Natural killer cell (primary cell): ENCODE measurements at regions not wholly inside any gene's neighbourhood (a gene's known extent, or its start where the extent isn't known, plus 50 kb on each side); places are given as distances from the start of the nearest gene placed in this dataset.

Experiments used
- ATAC-seq, 3 donors: fragments of 150-1000 bp in 2 of 3; fragments of 200-7000 bp in 1 of 3; cut with Tn5 transposase; 1 replicate in 1 of 3; 2 replicates in 2 of 3; pipeline ENCODE4 v1.10.0; 2021; ENCODE audit warnings: mild to moderate bottlenecking in 2 of 3, moderate library complexity in 2 of 3
- DNase-seq, 2 donors: peaks; one replicate each; pipeline versions ENCODE4 v3.0.0 to v3.0.0-alpha.2; 2013 to 2021; ENCODE audit warnings: mixed read lengths in 1 of 2
- H3K27ac ChIP-seq: one replicate; pipeline ENCODE4 v1.5.1; 2013; ENCODE audit warnings: mild to moderate bottlenecking, low read length
- H3K27me3 ChIP-seq: one replicate; pipeline ENCODE4 v1.6.1; 2013; ENCODE audit warnings: low read length; ENCODE audit not compliant: control insufficient read depth, insufficient read depth
- H3K36me3 ChIP-seq: one replicate; pipeline ENCODE4 v1.6.1; 2013; ENCODE audit warnings: low read length; ENCODE audit not compliant: control insufficient read depth, insufficient read depth
- H3K4me1 ChIP-seq: one replicate; pipeline ENCODE4 v1.6.1; 2013; ENCODE audit warnings: low read length; ENCODE audit not compliant: control insufficient read depth, insufficient read depth
- H3K4me3 ChIP-seq: one replicate; pipeline ENCODE4 v1.5.1; 2013; ENCODE audit warnings: low read length
- H3K9me3 ChIP-seq: one replicate; pipeline ENCODE4 v1.6.1; 2013; ENCODE audit warnings: low read length; ENCODE audit not compliant: control insufficient read depth, insufficient read depth
- H3K27ac Mint-ChIP-seq, 2 donors: one replicate each; pipeline ENCODE4 v1.8.0; 2022; ENCODE audit warnings: mild to moderate bottlenecking in 2 of 2, mixed read lengths in 2 of 2, moderate library complexity in 1 of 2
- H3K27me3 Mint-ChIP-seq, 2 donors: one replicate each; pipeline ENCODE4 v1.8.0; 2022; ENCODE audit warnings: low read depth in 2 of 2, mixed read lengths in 2 of 2
- H3K36me3 Mint-ChIP-seq: one replicate; pipeline ENCODE4 v1.8.0; 2022; ENCODE audit warnings: mixed read lengths
- H3K4me1 Mint-ChIP-seq, 2 donors: one replicate each; pipeline ENCODE4 v1.8.0; 2022; ENCODE audit warnings: mixed read lengths in 2 of 2
- H3K4me3 Mint-ChIP-seq: one replicate; pipeline ENCODE4 v1.8.0; 2022; ENCODE audit warnings: mild to moderate bottlenecking, moderate library complexity, mixed read lengths
- H3K9me3 Mint-ChIP-seq, 2 donors: one replicate each; pipeline ENCODE4 v1.8.0; 2022; ENCODE audit warnings: mixed read lengths in 2 of 2
- CTCF ChIP-seq: fragments of 200-600 bp; IDR thresholded peaks from one replicate; pipeline ENCODE4 v1.8.0; 2022; ENCODE audit warnings: antibody characterized with exemption
- WGBS: methylation state at CpG from one replicate; pipeline ENCODE4 v1.1.7; 2013; ENCODE audit warnings: missing lambda C conversion rate; ENCODE audit not compliant: insufficient coverage; 5-methylcytosine and 5-hydroxymethylcytosine counted together
- intact Hi-C: fragments of 100-400 bp; cut with micrococcal nuclease; formaldehyde crosslinking; loops from one replicate; pipeline ENCODE4 v1.14.2; 2022

GRCh38 chr14:26959972-26960660, 362.3 kb upstream of the NOVA1 start:
- Histone ChIP-seq H3K36me3 (no peaks in the 10 kb centered on the region), H3K27ac (no peak overlapping the region), H3K4me3 (no peak overlapping the region), H3K27me3 (no peaks in the 10 kb centered on the region), H3K4me1 (no peaks in the 10 kb centered on the region), H3K9me3 (no peaks in the 10 kb centered on the region)
- 75% methylated on average over 10 of the region's 10 CpGs for WGBS
- Mint-ChIP-seq H3K9me3 (peaks cover 15 to 19% of the 10 kb centered on the region in 2 donors), H3K36me3 (no peaks in the 10 kb centered on the region), H3K27ac (no peak overlapping the region), H3K4me3 (no peak overlapping the region), H3K27me3 (no peaks in the 10 kb centered on the region), H3K4me1 (no peaks in the 10 kb centered on the region)
- TF ChIP-seq CTCF = no peak
- DNase-seq (no peak), ATAC-seq (no peak)
- intact Hi-C loops = no loop called here

GRCh38 chr14:26963711-26964110, 365.9 kb upstream of the NOVA1 start:
- Histone ChIP-seq H3K27me3 (no peaks in the 10 kb centered on the region), H3K27ac (no peak overlapping the region), H3K36me3 (no peaks in the 10 kb centered on the region), H3K4me1 (no peaks in the 10 kb centered on the region), H3K4me3 (no peak overlapping the region), H3K9me3 (no peaks in the 10 kb centered on the region)
- ATAC-seq (no peak), DNase-seq (no peak)
- Mint-ChIP-seq H3K4me3 (no peak overlapping the region), H3K4me1 (no peaks in the 10 kb centered on the region), H3K36me3 (no peaks in the 10 kb centered on the region), H3K27me3 (no peaks in the 10 kb centered on the region), H3K9me3 (peaks cover 6% of the 10 kb centered on the region in 2 donors), H3K27ac (no peak overlapping the region)
- intact Hi-C loops = no loop called here
- no peak for TF ChIP-seq CTCF
- 77% methylated on average over 2 of the region's 4 CpGs for WGBS

DNA sequence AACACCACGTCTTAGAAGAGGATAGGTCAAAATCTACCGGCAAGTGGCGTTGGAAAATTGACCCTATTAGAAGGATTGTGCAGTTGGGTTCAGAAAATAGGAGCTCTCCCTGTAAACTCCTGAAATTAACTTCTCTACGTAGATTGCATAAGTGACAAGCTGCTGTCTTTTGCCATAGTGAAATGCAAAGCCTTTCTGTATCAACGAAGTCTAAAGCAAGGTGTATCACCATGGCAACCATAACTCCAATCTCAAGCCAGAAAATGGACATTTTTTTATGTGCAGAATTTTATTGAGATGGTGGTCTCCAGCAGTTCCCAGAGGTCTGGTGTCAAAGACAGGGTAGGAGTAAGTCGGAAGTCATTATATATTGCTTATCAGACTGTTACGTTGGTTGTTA, 367.7 kb upstream of the NOVA1 start:
- no peak for DNase-seq
- H3K36me3 ChIP-seq = no peaks in the 10 kb centered on the region
- H3K27ac Mint-ChIP-seq = no peak overlapping the region
- H3K4me3 Mint-ChIP-seq = no peak overlapping the region
- H3K27me3 ChIP-seq = no peaks in the 10 kb centered on the region
- no peak for TF ChIP-seq CTCF
- peaks cover 7 to 10% of the 10 kb centered on the region in 2 donors for H3K9me3 Mint-ChIP-seq
- H3K36me3 Mint-ChIP-seq = no peaks in the 10 kb centered on the region
- H3K27ac ChIP-seq = no peak overlapping the region
- 80% methylated on average over 7 of the region's 7 CpGs for WGBS
- H3K27me3 Mint-ChIP-seq = no peaks in the 10 kb centered on the region
- H3K9me3 ChIP-seq = no peaks in the 10 kb centered on the region
- ATAC-seq = no peak
- H3K4me1 Mint-ChIP-seq = no peaks in the 10 kb centered on the region
- no peaks in the 10 kb centered on the region for H3K4me1 ChIP-seq
- intact Hi-C loops = no loop called here
- H3K4me3 ChIP-seq = no peak overlapping the region

GRCh38 chr14:26966908-26967307, 369.1 kb upstream of the NOVA1 start:
- DNase-seq (no peak), ATAC-seq (no peak)
- 42% methylated on average over 3 of the region's 3 CpGs for WGBS
- Mint-ChIP-seq H3K27me3 (no peaks in the 10 kb centered on the region), H3K9me3 (peaks cover 10% of the 10 kb centered on the region in 2 donors), H3K4me3 (no peak overlapping the region), H3K27ac (no peak overlapping the region), H3K4me1 (no peaks in the 10 kb centered on the region), H3K36me3 (no peaks in the 10 kb centered on the region)
- TF ChIP-seq CTCF = no peak
- Histone ChIP-seq H3K36me3 (no peaks in the 10 kb centered on the region), H3K27me3 (no peaks in the 10 kb centered on the region), H3K9me3 (no peaks in the 10 kb centered on the region), H3K4me1 (no peaks in the 10 kb centered on the region), H3K4me3 (no peak overlapping the region), H3K27ac (no peak overlapping the region)
- intact Hi-C loops = no loop called here
